ENCODE measurements at regions not wholly inside any gene's neighbourhood (a gene's known extent, or its start where the extent isn't known, plus 50 kb on each side); places are given as distances from the start of the nearest gene placed in this dataset.
"Not testable (repeated sequence)": the region's sequence is repeated elsewhere in the genome, so short reads cannot be mapped to it uniquely, and the experiment has no call there.

DNA sequence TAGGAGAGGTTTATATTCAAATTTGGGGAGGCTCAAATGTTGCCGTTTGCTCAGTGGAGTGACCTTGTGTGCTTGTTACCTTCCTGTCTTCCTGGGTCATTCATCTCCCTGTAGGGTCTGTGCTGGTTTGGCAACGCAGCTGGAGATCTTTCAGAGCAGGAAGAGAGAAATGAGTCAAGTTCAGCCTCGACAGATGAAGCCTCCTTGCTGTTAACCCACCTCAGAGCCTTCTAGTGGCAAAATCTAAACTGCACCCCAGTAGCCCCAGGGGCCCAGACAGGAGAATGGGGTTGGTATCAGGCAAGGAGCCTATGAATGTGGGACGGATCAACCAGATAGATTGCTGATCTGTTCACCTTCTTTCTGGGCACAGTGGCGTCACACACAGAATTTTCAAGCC is 999.3 kb downstream of the VRK1 start:
- DNase-seq (ENCODE audit: low read depth): no peak

- DNase-seq (ENCODE audit: low read depth): no peak
These were observed 1001.0 kb downstream of the VRK1 start for GRCh38 chr14:97798176-97798575.

- DNase-seq (ENCODE audit: low read depth): no peak
These were observed 1005.5 kb downstream of the VRK1 start for GRCh38 chr14:97802430-97803373.

DNA sequence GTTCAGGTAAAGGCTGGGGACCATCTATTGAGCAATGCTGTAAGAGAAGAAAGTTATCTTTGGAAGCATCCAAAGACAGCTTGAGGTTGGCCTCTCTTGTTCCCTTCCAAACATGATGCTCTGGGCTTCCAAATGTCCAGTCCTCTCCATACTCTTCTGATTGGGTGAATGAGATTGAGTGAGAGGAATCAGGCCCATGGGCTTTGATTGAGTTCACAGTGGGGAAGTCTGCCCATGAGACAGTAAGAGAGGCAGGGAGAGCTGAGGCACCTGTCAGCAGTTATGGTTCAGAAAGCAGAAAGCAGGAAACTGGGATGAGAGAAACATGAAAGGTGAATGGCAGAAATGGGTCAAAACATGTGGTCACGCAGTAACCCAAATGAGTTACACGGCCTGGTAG is 1006.9 kb downstream of the VRK1 start:
- no peak for DNase-seq (ENCODE audit: low read depth)

GRCh38 chr14:97806891-97807290 is 1009.7 kb downstream of the VRK1 start:
- DNase-seq (ENCODE audit: low read depth): no peak

- not testable (repeated sequence) for DNase-seq (ENCODE audit: low read depth)
These were observed 1011.4 kb downstream of the VRK1 start for GRCh38 chr14:97808541-97808940.

DNA sequence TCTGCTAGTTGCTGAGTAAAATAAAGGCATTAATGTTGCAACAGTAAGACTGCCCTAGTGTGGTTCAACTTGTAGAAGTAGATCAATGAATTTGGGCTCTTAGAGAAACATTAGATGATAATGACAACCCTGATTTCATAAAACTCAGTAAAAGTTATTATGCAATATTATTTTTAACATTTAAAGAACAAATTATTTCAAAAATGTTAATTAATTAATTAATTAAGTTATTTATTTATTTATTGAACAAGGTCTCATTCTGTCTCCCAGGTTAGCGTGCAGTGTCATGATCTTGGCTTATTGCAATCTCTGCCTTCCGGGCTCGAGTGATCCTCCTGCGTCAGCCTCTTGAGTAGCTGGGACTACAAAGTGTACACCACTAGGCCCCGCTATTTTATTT is 1016.4 kb downstream of the VRK1 start:
- DNase-seq (ENCODE audit: low read depth): no peak

GRCh38 chr14:97820781-97821180 is 1023.6 kb downstream of the VRK1 start:
- no peak for DNase-seq (ENCODE audit: low read depth)

DNA sequence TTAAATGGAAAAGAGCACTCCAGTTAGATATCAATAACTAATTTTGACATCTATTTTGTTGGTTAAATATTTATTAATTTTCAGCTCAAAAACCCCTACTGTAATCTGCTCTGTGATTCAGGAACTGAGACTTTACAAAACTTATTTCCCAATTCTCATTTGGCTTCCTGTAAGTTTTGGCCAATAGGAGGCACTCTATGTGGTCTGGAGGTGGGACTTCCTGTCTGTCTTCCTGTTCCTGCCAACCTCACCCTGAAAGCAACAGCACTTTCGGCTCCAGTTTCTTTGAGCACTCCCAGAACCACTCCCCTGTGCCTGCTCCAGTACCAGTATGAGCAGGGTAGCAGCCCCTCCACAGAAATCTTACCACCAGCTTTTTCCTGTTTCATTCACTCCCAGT is 1027.0 kb downstream of the VRK1 start:
- no peak for DNase-seq (ENCODE audit: low read depth)

DNA sequence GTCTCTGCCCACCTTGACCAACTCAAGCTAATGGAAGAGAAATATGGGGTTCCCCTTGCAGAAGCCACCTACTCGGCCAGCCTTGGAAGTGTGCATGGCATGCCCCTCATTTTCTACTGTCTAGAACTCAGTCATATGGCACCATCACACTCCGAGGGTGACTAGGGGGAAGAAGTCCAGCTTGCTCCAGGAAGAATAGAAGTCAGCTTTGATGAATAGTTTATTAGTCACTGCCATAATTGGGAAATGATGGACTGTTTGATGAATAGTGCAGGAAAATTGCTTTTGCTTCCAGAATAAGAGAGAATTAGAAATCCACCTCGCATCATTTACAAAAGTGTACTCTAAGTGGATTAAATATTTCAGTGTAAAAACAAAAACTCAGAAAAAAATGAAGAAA is 1030.6 kb downstream of the VRK1 start:
- no peak for DNase-seq (ENCODE audit: low read depth)

- DNase-seq (ENCODE audit: low read depth): no peak
These were observed 1035.6 kb downstream of the VRK1 start for GRCh38 chr14:97832776-97833175.

GRCh38 chr14:97838986-97839385 is 1041.8 kb downstream of the VRK1 start:
- DNase-seq (ENCODE audit: low read depth): no peak

DNA sequence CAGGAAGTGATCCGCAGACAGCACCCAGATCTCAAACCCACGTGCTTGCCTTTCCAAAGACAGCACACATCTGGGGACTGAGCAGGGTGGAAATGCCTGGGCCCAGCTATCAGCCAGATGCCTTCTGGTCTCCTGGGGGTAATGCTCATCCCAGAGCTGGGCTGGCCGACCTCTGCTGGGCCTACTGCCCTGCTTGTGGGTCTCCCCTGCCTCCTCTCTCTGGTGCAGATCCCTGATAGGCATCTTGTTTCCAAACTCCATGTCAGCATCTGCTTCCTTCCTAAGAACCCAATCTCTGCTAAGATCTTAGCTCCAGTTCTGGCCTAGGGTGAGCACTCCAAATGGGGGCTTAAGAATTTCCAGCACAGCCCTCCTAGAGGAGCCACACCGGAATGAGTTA is 1043.0 kb downstream of the VRK1 start:
- no peak for DNase-seq (ENCODE audit: low read depth)

DNA sequence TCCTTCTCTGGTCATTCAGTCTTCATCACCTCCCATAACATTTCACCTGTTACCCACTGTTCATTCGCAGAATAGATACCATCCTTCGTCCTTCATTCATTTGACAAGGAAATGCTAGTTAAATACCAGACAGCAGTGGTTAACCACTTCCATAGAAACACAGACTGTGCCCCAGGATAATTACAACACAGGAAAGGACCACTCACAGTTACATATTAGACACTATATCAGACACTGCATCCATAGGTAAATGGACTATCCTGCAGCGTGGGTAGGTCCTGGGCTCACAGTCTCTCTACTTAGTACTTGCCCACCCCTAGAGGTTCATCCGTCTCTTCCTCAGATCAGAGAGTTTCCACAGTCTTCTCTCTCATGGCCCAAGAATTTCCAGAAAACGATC is 1044.6 kb downstream of the VRK1 start:
- DNase-seq (ENCODE audit: low read depth): no peak

DNA sequence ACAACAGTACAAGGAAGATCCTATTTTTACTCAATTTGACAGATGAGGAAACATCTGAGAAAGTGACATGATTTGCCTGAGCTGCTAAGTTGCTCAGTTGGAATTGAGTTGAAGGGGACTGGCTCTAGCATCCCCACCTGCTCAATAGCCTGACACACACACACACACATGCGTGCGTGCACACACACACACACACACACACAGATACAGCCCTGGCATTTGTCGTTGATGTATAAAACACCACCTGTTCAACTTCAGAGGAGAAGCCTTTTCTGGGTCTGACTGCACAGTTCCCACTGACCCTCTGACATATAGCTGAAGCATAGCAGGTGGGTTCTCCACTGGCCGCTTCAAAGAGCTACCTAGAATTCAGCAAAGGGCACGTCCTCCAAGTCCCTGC is 1045.9 kb downstream of the VRK1 start:
- no peak for DNase-seq (ENCODE audit: low read depth)

- no peak for DNase-seq (ENCODE audit: low read depth)
These were observed 1046.9 kb downstream of the VRK1 start for GRCh38 chr14:97844042-97844441.

DNA sequence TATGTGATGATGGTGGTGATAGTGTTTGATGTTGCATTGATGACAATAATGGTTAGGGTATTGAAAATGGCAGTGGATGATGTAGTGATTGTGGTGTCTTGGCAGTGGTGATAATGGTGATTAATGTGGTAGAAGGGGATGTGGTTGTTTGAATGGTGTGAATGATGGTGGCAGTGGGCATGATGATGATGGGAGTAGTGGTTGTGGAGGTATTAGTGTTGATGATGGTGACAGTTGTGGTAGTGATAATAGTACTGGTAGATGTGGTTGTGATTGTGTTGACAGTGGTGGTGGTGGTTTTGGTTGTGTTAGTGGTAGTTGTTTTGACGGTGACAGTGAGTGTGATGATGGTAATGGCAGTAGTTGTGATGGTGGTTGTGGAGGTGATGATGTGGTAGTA is 1049.0 kb downstream of the VRK1 start:
- no peak for DNase-seq (ENCODE audit: low read depth)

GRCh38 chr14:97848317-97848980 is 1051.3 kb downstream of the VRK1 start:
- DNase-seq (ENCODE audit: low read depth): no peak

DNA sequence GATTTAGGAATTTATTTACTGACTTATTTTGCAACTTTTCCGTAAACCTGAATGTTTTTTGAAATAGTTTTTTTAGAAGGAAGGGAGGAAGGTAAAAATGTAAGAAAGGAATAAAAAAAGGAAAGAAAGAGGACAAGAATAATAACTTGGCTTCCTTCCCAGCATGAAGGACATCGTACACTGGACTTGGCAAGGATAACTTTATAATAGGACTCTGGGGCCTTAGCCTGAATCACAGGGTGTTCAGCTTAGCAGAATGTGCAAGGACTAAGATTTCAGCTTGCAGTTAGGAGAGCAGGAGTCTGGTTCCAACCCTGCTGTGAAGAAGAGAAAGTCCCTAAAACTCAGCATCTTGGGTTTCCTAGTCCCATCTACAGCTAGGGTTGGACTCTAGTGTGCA is 1053.3 kb downstream of the VRK1 start:
- no peak for DNase-seq (ENCODE audit: low read depth)

DNA sequence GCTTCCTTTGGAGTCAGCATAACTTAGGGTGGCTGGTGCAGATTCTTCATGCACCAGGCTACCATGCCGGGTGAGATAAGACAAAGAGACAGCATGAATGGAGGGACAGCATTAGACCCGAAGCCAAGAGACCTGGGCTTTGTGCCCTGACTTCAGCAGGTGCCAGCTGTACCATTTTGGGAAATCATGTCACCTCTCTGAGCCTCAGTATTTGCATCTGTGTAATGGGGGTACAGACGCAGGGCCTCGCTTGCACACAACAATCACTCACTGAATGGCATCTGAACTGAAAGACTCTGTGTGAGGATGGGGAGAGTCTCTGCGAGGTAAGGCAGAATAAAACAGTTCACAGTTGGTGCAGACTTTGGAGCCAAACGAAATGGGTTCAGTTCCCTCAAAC is 1053.7 kb downstream of the VRK1 start:
- no peak for DNase-seq (ENCODE audit: low read depth)

- no peak for DNase-seq (ENCODE audit: low read depth)
These were observed 1054.3 kb downstream of the VRK1 start for GRCh38 chr14:97851428-97851995.

DNA sequence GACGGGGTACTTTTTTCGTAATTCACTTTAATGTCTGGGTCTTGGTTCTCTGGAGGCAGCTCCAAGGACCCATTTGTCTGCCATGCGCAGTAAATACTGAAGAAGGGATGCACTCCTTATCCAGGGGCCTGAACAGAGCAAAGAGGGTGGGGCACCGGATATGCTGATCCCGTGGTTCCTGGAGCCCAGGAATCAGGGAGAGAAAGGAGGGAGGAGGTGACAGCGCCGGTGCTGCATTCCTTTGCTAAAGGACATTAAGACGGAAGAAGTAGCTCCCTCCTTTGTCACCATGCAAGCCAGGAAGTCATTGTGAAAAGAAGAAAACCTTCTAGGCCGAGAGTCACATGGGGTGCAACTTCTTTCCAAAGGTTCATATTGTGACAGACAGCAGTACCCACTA is 1057.7 kb downstream of the VRK1 start:
- no peak for DNase-seq (ENCODE audit: low read depth)

GRCh38 chr14:97866195-97866594 is 1069.0 kb downstream of the VRK1 start:
- no peak for DNase-seq (ENCODE audit: low read depth)

Data from non-pigmented ciliary epithelial cell (primary cell).